Mesodermal cell (in vitro differentiated cells): ENCODE measurements at regions not wholly inside any gene's neighbourhood (a gene's known extent, or its start where the extent isn't known, plus 50 kb on each side); places are given as distances from the start of the nearest gene placed in this dataset.
"Not testable (repeated sequence)": the region's sequence is repeated elsewhere in the genome, so short reads cannot be mapped to it uniquely, and the experiment has no call there.

Experiments
- H3K27ac ChIP-seq: 2 replicates; pipeline ENCODE4 v1.7.0; 2013; ENCODE audit warnings: mild to moderate bottlenecking, low read depth, low read length, moderate library complexity; ENCODE audit not compliant: severe bottlenecking
- H3K36me3 ChIP-seq: 2 replicates; pipeline ENCODE4 v1.7.1; 2013; ENCODE audit warnings: mild to moderate bottlenecking, low read length, moderate library complexity; ENCODE audit not compliant: control insufficient read depth, insufficient read depth
- H3K4me1 ChIP-seq: one replicate; pipeline ENCODE4 v1.7.1; 2013; ENCODE audit warnings: mild to moderate bottlenecking, low read length; ENCODE audit not compliant: insufficient read depth, control insufficient read depth, poor library complexity, severe bottlenecking
- H3K4me3 ChIP-seq: 2 replicates; pipeline ENCODE4 v1.7.0; 2013; ENCODE audit warnings: low read length, control low read depth, mild to moderate bottlenecking; ENCODE audit not compliant: insufficient read depth, poor library complexity, severe bottlenecking; ENCODE audit errors: extremely low read depth
- H3K9me3 ChIP-seq: 2 replicates; pipeline ENCODE4 v1.7.1; 2013; ENCODE audit warnings: mild to moderate bottlenecking, low read length, moderate library complexity; ENCODE audit not compliant: control insufficient read depth
- WGBS, 2 experiments: methylation state at CpG; one replicate each; pipeline ENCODE4 v1.1.5; 2013; ENCODE audit warnings: missing lambda C conversion rate in 2 of 2; ENCODE audit not compliant: insufficient coverage in 2 of 2; 5-methylcytosine and 5-hydroxymethylcytosine counted together

- Histone ChIP-seq H3K4me1 (no peaks in the 10 kb centered on the region), H3K4me3 (no peak overlapping the region), H3K9me3 (no peaks in the 10 kb centered on the region), H3K36me3 (no peaks in the 10 kb centered on the region), H3K27ac (no peak overlapping the region)
These were observed 1036.5 kb downstream of the ROBO2 start for GRCh38 chr3:78076379-78076778.

DNA sequence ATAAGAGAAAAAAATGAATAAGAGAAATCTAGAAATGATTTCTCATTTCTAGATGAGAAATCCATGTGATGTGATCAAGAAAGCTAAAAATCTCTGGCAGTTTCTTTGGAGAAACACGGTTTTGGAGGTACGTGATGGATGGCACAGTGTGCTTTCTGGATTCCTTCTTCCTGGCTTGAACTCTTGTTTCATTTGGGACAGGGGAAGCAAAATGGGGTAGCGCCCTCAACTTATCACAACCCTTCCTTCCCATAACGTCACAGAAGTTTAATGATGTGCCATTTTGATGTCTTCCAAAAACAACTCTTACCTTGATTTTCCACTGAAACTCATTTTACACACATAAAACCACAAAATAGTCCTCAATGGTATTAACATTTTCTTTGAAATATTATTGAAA, 1037.3 kb downstream of the ROBO2 start:
- WGBS, 2 experiments, result 86 to 100% methylated on average over 2 of the region's 4 CpGs
- Histone ChIP-seq H3K4me1 (no peaks in the 10 kb centered on the region), H3K36me3 (no peaks in the 10 kb centered on the region), H3K9me3 (no peaks in the 10 kb centered on the region), H3K4me3 (no peak overlapping the region), H3K27ac (no peak overlapping the region)

- no peak overlapping the region for H3K4me3 ChIP-seq
- WGBS, 2 experiments, result 100% methylated on average over 1 of the region's 2 CpGs
- H3K27ac ChIP-seq, result no peak overlapping the region
These were observed 1037.9 kb downstream of the ROBO2 start for GRCh38 chr3:78077842-78078241.

DNA sequence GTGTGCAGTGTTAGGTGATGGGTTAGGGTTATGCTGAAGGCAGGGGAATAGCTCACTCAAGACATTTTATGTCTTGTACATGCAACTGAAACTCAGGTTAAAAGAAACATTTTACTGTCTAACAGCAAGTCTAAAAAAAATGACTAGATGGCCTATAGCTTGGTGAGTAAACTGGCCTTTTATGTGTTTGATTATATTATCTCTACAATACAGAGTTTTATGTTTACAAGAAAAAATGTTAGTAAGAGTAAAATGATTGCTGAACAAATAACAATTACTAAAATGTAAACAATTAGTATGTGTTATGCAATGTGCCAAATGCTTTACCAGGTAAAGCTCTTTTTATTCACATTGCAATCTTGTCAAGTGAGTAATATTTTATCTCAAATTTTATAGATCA, 1039.6 kb downstream of the ROBO2 start:
- H3K4me3 ChIP-seq, result no peak overlapping the region
- no peak overlapping the region for H3K27ac ChIP-seq
- no peaks in the 10 kb centered on the region for H3K4me1 ChIP-seq
- no peaks in the 10 kb centered on the region for H3K36me3 ChIP-seq
- H3K9me3 ChIP-seq, result no peaks in the 10 kb centered on the region

More at GRCh38 chr3:78077842-78078241, 1037.9 kb downstream of the ROBO2 start:
- H3K36me3 ChIP-seq, result no peaks in the 10 kb centered on the region
- no peaks in the 10 kb centered on the region for H3K9me3 ChIP-seq
- no peaks in the 10 kb centered on the region for H3K4me1 ChIP-seq

GRCh38 chr3:78086150-78086549, 1046.3 kb downstream of the ROBO2 start:
- Histone ChIP-seq H3K9me3 (no peaks in the 10 kb centered on the region), H3K4me3 (no peak overlapping the region), H3K27ac (no peak overlapping the region), H3K36me3 (no peaks in the 10 kb centered on the region), H3K4me1 (no peaks in the 10 kb centered on the region)
- WGBS, 2 experiments, result no CpG with 5 or more reads among the region's 1 CpG

- Histone ChIP-seq H3K27ac (no peak overlapping the region), H3K9me3 (no peaks in the 10 kb centered on the region), H3K4me1 (no peaks in the 10 kb centered on the region), H3K36me3 (no peaks in the 10 kb centered on the region), H3K4me3 (no peak overlapping the region)
- WGBS, 2 experiments, result 100% methylated on average over 1 of the region's 1 CpG
These were observed 1047.2 kb downstream of the ROBO2 start for GRCh38 chr3:78087134-78087533.

- Histone ChIP-seq H3K9me3 (no peaks in the 10 kb centered on the region), H3K4me3 (no peak overlapping the region), H3K4me1 (no peaks in the 10 kb centered on the region), H3K27ac (no peak overlapping the region), H3K36me3 (no peaks in the 10 kb centered on the region)
- no CpG with 5 or more reads among the region's 2 CpGs for WGBS, 2 experiments
These were observed 1048.1 kb downstream of the ROBO2 start for GRCh38 chr3:78088006-78088405.

GRCh38 chr3:78090382-78090781, 1050.5 kb downstream of the ROBO2 start:
- H3K4me1 ChIP-seq, result no peaks in the 10 kb centered on the region
- no peaks in the 10 kb centered on the region for H3K36me3 ChIP-seq
- no peak overlapping the region for H3K4me3 ChIP-seq
- no peak overlapping the region for H3K27ac ChIP-seq
- no peaks in the 10 kb centered on the region for H3K9me3 ChIP-seq
- 82 to 93% methylated on average over 3 of the region's 3 CpGs for WGBS, 2 experiments

GRCh38 chr3:78091478-78092119, 1051.7 kb downstream of the ROBO2 start:
- Histone ChIP-seq H3K4me3 (no peak overlapping the region), H3K36me3 (no peaks in the 10 kb centered on the region), H3K27ac (no peak overlapping the region), H3K9me3 (no peaks in the 10 kb centered on the region), H3K4me1 (no peaks in the 10 kb centered on the region)
- 83% methylated on average over 1 of the region's 2 CpGs; no CpG with 5 or more reads in 1 of the 2 experiments for WGBS, 2 experiments

DNA sequence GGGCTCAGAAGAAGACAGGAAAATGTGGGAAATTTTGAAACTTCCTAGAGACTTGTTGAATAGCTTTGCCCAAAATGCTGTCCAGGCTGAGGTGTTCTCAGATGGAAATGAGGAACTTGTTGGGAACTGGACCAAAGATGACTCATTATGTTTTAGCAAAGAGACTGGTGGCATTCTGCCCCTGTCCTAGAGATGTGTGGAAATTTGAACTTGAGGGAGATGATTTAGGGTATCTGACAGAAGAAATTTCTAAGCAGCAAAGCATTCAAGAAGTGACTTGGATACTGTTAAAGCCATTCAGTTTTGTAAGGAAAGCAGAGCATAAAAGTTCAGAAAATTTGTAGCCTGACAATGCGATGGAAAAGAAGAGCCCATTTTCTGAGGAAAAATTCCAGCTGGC, 1052.7 kb downstream of the ROBO2 start:
- not testable (repeated sequence) for H3K9me3 ChIP-seq, H3K4me1 ChIP-seq, H3K27ac ChIP-seq, H3K4me3 ChIP-seq, H3K36me3 ChIP-seq
- WGBS, 2 experiments, result 89 to 100% methylated on average over 1 of the region's 1 CpG

DNA sequence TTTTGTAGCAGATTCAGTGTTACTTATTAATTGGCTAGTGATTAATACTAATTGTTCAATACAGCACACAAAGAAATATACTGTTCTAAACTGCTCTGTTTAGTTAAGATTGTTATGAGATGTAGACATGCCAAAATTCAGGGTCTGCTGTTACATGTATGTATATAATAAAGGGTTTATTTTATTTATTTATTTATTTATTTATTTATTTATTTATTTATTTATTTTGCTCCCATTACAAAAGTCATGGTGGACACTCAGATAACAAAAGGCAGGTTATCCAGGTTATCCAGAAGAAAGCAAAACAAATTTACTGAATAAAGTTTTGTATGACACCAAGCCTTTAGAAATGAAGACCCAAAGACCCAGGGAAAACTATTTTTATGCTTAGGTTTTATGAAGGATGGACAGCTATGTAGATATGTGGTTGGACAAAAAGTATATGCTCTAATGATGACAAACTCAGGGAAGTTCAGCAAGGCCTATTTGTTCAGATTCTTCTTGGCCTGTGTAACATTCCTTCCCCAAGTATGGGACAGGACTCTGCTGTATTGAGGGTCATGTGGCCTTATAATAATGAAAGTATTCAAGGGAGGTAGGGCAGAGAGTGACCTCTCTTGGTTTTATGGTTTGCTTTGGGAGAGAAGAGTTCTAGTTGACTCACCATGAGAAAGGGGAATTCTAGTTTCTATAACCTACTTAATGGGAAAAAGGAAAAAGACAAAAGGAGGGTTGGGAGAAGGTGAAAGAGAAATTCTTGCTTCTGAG, 1056.8 kb downstream of the ROBO2 start:
- Histone ChIP-seq H3K36me3 (no peaks in the 10 kb centered on the region), H3K4me1 (no peaks in the 10 kb centered on the region), H3K9me3 (no peaks in the 10 kb centered on the region), H3K27ac (no peak overlapping the region), H3K4me3 (no peak overlapping the region)
